Osteocyte (in vitro differentiated cells): ENCODE measurements at regions not wholly inside any gene's neighbourhood (a gene's known extent, or its start where the extent isn't known, plus 50 kb on each side); places are given as distances from the start of the nearest gene placed in this dataset.

Source experiments
- DNase-seq: peaks from one replicate; pipeline ENCODE4 v3.0.0; 2021; ENCODE audit warnings: mixed read lengths; ENCODE audit not compliant: unreplicated experiment; ENCODE audit errors: extremely low spot score
- H3K27ac Mint-ChIP-seq: one replicate; pipeline ENCODE4 v1.8.0; 2021; ENCODE audit warnings: mild to moderate bottlenecking, mixed read lengths; ENCODE audit not compliant: unreplicated experiment
- H3K27me3 Mint-ChIP-seq: one replicate; pipeline ENCODE4 v1.8.0; 2021; ENCODE audit warnings: mixed read lengths; ENCODE audit not compliant: unreplicated experiment
- H3K36me3 Mint-ChIP-seq: one replicate; pipeline ENCODE4 v1.8.0; 2021; ENCODE audit warnings: mixed read lengths; ENCODE audit not compliant: unreplicated experiment
- H3K4me1 Mint-ChIP-seq: one replicate; pipeline ENCODE4 v1.8.0; 2021; ENCODE audit warnings: mixed read lengths; ENCODE audit not compliant: unreplicated experiment
- H3K4me3 Mint-ChIP-seq: one replicate; pipeline ENCODE4 v1.8.0; 2021; ENCODE audit warnings: mild to moderate bottlenecking, moderate library complexity, mixed read lengths; ENCODE audit not compliant: unreplicated experiment
- H3K9me3 Mint-ChIP-seq: one replicate; pipeline ENCODE4 v1.8.0; 2021; ENCODE audit warnings: mixed read lengths; ENCODE audit not compliant: unreplicated experiment
- TF ChIP-seq, protein P1 (sequence below): fragments of 200-600 bp; sonication (generic); IDR thresholded peaks from 2 replicates; pipeline ENCODE4 v1.5.0; 2021; ENCODE audit warnings: antibody characterized with exemption, mild to moderate bottlenecking, moderate library complexity

DNA sequence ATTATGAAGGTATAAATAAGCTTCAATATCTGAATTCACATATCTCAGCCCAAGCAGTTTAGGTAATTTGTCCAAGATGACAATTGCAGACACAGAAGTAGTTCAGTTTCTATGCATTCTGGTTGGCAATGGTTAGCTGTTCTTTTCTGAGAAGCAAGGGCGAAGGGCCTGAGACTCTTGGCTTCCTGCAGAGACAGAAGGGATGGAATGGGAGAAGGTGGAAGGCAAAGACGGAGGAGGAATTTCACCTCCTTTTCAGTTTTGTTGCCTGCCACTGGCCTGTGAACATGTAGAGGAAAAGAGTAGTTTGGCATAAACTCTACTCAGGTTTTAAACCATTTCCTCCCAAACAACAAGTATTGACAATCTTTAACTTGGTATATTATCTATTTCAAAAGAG, 180.7 kb upstream of the HS3ST5 start:
- H3K27ac Mint-ChIP-seq: no peak overlapping the region
- H3K4me1 Mint-ChIP-seq: peaks cover 2% of the 10 kb centered on the region

DNA sequence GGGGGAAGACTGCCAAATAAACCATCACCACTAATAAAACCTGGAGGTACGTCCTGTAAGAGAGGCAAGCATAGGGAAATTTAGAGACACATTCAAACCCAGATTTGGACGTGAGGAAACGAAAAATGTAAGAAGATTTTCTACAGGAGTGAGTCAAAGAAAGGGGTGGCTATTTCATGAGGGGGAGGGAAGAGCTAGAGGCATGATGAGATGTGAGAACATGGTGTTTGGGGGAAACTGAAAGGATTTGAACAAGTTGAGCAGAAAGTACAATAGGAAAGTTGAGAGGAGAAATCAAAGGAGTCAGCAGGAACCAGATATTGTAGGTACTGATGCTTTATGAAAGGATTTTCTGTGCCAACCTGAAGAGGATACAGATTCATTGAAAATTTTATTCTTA, 179.1 kb upstream of the HS3ST5 start:
- no peaks in the 10 kb centered on the region for H3K9me3 Mint-ChIP-seq
- peaks cover 2% of the 10 kb centered on the region for H3K4me1 Mint-ChIP-seq
- TF ChIP-seq, protein P1, sequence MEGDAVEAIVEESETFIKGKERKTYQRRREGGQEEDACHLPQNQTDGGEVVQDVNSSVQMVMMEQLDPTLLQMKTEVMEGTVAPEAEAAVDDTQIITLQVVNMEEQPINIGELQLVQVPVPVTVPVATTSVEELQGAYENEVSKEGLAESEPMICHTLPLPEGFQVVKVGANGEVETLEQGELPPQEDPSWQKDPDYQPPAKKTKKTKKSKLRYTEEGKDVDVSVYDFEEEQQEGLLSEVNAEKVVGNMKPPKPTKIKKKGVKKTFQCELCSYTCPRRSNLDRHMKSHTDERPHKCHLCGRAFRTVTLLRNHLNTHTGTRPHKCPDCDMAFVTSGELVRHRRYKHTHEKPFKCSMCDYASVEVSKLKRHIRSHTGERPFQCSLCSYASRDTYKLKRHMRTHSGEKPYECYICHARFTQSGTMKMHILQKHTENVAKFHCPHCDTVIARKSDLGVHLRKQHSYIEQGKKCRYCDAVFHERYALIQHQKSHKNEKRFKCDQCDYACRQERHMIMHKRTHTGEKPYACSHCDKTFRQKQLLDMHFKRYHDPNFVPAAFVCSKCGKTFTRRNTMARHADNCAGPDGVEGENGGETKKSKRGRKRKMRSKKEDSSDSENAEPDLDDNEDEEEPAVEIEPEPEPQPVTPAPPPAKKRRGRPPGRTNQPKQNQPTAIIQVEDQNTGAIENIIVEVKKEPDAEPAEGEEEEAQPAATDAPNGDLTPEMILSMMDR: no peak
- no peak overlapping the region for H3K27ac Mint-ChIP-seq
- no peak for DNase-seq
- H3K36me3 Mint-ChIP-seq: no peaks in the 10 kb centered on the region
- H3K4me3 Mint-ChIP-seq: no peak overlapping the region
- peaks cover 9% of the 10 kb centered on the region for H3K27me3 Mint-ChIP-seq

More for the DNA sequence above, 180.7 kb upstream of the HS3ST5 start:
- TF ChIP-seq, protein P1: no peak
- Mint-ChIP-seq H3K4me3 (no peak overlapping the region), H3K27me3 (peaks cover 9% of the 10 kb centered on the region), H3K36me3 (no peaks in the 10 kb centered on the region), H3K9me3 (no peaks in the 10 kb centered on the region)
- no peak for DNase-seq

GRCh38 chr6:114520976-114521375, 178.2 kb upstream of the HS3ST5 start:
- H3K4me1 Mint-ChIP-seq: peaks cover 2% of the 10 kb centered on the region
- H3K9me3 Mint-ChIP-seq: no peaks in the 10 kb centered on the region

GRCh38 chr6:114514170-114514569, 171.3 kb upstream of the HS3ST5 start:
- no peaks in the 10 kb centered on the region for H3K4me1 Mint-ChIP-seq
- peaks cover 2% of the 10 kb centered on the region for H3K27me3 Mint-ChIP-seq
- no peak for DNase-seq
- H3K36me3 Mint-ChIP-seq: no peaks in the 10 kb centered on the region
- no peaks in the 10 kb centered on the region for H3K9me3 Mint-ChIP-seq
- H3K4me3 Mint-ChIP-seq: no peak overlapping the region
- TF ChIP-seq, protein P1: no peak
- no peak overlapping the region for H3K27ac Mint-ChIP-seq

More at GRCh38 chr6:114520976-114521375, 178.2 kb upstream of the HS3ST5 start:
- no peak overlapping the region for H3K4me3 Mint-ChIP-seq
- no peak overlapping the region for H3K27ac Mint-ChIP-seq
- H3K27me3 Mint-ChIP-seq: peaks cover 9% of the 10 kb centered on the region
- TF ChIP-seq, protein P1: no peak
- no peaks in the 10 kb centered on the region for H3K36me3 Mint-ChIP-seq
- no peak for DNase-seq

DNA sequence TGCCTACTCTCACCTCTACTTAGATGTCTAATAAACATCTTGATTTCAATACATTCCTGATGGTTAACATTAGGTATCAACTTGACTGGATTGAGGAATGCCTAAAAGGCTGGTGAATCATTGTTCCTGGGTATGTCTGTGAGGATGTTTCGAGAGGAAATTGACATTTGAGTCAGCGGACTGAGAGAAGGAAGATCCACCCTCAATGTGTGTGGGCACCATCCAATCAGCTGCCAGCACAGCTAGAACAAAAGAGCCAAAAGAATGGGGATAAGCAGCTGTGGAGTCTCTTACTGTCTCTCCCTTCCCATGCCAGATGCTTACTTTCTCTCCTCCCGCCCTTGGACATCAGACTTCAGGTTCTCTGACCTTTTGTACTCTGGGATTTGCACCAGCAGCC, 128.6 kb upstream of the HS3ST5 start:
- H3K4me3 Mint-ChIP-seq: no peak overlapping the region
- DNase-seq: no peak

More for the DNA sequence above, 128.6 kb upstream of the HS3ST5 start:
- TF ChIP-seq, protein P1: no peak
- H3K27ac Mint-ChIP-seq: no peak overlapping the region
- H3K27me3 Mint-ChIP-seq: peaks cover 2% of the 10 kb centered on the region
- no peaks in the 10 kb centered on the region for H3K9me3 Mint-ChIP-seq
- H3K4me1 Mint-ChIP-seq: no peaks in the 10 kb centered on the region
- H3K36me3 Mint-ChIP-seq: no peaks in the 10 kb centered on the region
